CD4-positive, alpha-beta T cell (primary cell): ENCODE measurements at regions not wholly inside any gene's neighbourhood (a gene's known extent, or its start where the extent isn't known, plus 50 kb on each side); places are given as distances from the start of the nearest gene placed in this dataset.

Experiments
- ATAC-seq: fragments of 200-7000 bp; cut with Tn5 transposase; one replicate; pipeline ENCODE4 v1.10.0; 2022; ENCODE audit warnings: mild to moderate bottlenecking; ENCODE audit not compliant: poor library complexity
- CTCF ChIA-PET: fragments of 350-600 bp; sonication (Branson Sonifier 250); formaldehyde crosslinking; loops from one replicate; lab custom pipeline; 2021; ENCODE audit warnings: antibody characterized with exemption, inconsistent platforms; lab: Charles Lee
- POLR2A ChIA-PET: fragments of 350-600 bp; sonication (Branson Sonifier 250); formaldehyde crosslinking; loops from one replicate; lab custom pipeline; 2021; ENCODE audit warnings: antibody characterized with exemption, inconsistent platforms; lab: Charles Lee
- DNase-seq, 14 experiments: peaks; one replicate each; pipeline ENCODE4 v3.0.0-alpha.2; 2013 to 2020; ENCODE audit warnings: mixed read lengths in 2 of 14
- H3K27ac ChIP-seq, 2 donors: one replicate each; pipeline versions ENCODE4 v1.5.1 to v1.7.0; 2013; ENCODE audit warnings: low read length in 2 of 2, low read depth in 1 of 2, mild to moderate bottlenecking in 1 of 2
- H3K27me3 ChIP-seq, 2 experiments: 1 replicate in 1 of 2; 2 replicates in 1 of 2; pipeline versions ENCODE4 v1.6.1 to v1.7.0; 2013; ENCODE audit warnings: low read length in 2 of 2, control low read depth in 1 of 2, mild to moderate bottlenecking in 1 of 2, moderate library complexity in 1 of 2; ENCODE audit not compliant: insufficient read depth in 2 of 2, control insufficient read depth in 1 of 2
- H3K36me3 ChIP-seq: one replicate; pipeline ENCODE4 v1.6.1; 2013; ENCODE audit warnings: low read length, control low read depth; ENCODE audit not compliant: insufficient read depth
- H3K4me1 ChIP-seq: one replicate; pipeline ENCODE4 v1.6.1; 2013; ENCODE audit warnings: low read length, control low read depth; ENCODE audit not compliant: insufficient read depth
- H3K4me3 ChIP-seq: one replicate; pipeline ENCODE4 v1.5.1; 2013; ENCODE audit warnings: mild to moderate bottlenecking, low read length, moderate library complexity
- H3K9me3 ChIP-seq, 2 experiments: 1 replicate in 1 of 2; 2 replicates in 1 of 2; pipeline versions ENCODE4 v1.6.1 to v1.7.0; 2013; ENCODE audit warnings: low read length in 2 of 2, mild to moderate bottlenecking in 2 of 2, control low read depth in 1 of 2, moderate library complexity in 1 of 2; ENCODE audit not compliant: control insufficient read depth in 1 of 2, insufficient read depth in 1 of 2
- H3K27ac Mint-ChIP-seq: one replicate; pipeline ENCODE4 v1.8.0; 2020; ENCODE audit warnings: mixed read lengths
- H3K27me3 Mint-ChIP-seq: one replicate; pipeline ENCODE4 v1.8.0; 2021; ENCODE audit warnings: mixed read lengths
- H3K36me3 Mint-ChIP-seq: one replicate; pipeline ENCODE4 v1.8.0; 2021; ENCODE audit warnings: low read depth, mixed read lengths
- H3K4me1 Mint-ChIP-seq: one replicate; pipeline ENCODE4 v1.8.0; 2021; ENCODE audit warnings: low read depth, mixed read lengths
- H3K4me3 Mint-ChIP-seq: one replicate; pipeline ENCODE4 v1.8.0; 2020; ENCODE audit warnings: mild to moderate bottlenecking, mixed read lengths
- H3K9me3 Mint-ChIP-seq: one replicate; pipeline ENCODE4 v1.8.0; 2020; ENCODE audit warnings: mixed read lengths
- CTCF ChIP-seq: fragments of 200-600 bp; IDR thresholded peaks from one replicate; pipeline ENCODE4 v1.8.0; 2022; ENCODE audit warnings: antibody characterized with exemption, mild to moderate bottlenecking
- intact Hi-C, 2 experiments: fragments of 100-400 bp; cut with DNase I in 1 of 2; cut with micrococcal nuclease in 1 of 2; formaldehyde crosslinking; loops; one replicate each; pipeline versions ENCODE4 v1.15.1 to v1.9.0; 2023 to 2025; cut with DNase I, micrococcal nuclease

GRCh38 chr9:18154661-18155060 is 319.3 kb upstream of the ADAMTSL1 start:
- ChIA-PET CTCF (no interaction called here), POLR2A (no interaction called here)
- no peak for TF ChIP-seq CTCF
- Mint-ChIP-seq H3K9me3 (no peaks in the 10 kb centered on the region), H3K4me1 (no peaks in the 10 kb centered on the region), H3K36me3 (no peaks in the 10 kb centered on the region), H3K27ac (no peak overlapping the region), H3K4me3 (no peak overlapping the region), H3K27me3 (no peaks in the 10 kb centered on the region)
- ATAC-seq: no peak
- intact Hi-C loops: no loop called here
- no peak overlapping the region for H3K27ac ChIP-seq
- DNase-seq: no peak
- no peaks in the 10 kb centered on the region for H3K36me3 ChIP-seq
- H3K27me3 ChIP-seq: no peaks in the 10 kb centered on the region
- H3K4me1 ChIP-seq: no peaks in the 10 kb centered on the region
- no peaks in the 10 kb centered on the region for H3K9me3 ChIP-seq
- no peak overlapping the region for H3K4me3 ChIP-seq

DNA sequence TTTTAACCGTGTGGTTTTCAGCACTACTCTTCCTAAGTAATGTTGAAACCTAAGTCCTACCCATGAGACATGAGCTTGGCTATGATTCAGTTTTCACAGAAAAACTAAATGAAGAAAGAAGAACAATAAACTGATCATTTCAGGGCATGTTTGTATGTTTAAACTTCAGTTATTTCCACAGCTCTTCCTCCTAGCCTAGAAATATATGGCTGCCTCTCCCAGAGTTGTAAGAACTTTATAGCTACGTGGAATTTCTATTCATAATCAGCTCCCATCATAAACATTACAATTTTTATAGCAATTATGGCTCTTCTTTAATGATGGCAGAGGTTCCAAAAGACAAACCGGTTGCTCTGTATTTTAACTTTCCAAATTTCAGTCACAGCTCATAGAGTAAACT is 314.7 kb upstream of the ADAMTSL1 start:
- intact Hi-C loops: no loop called here
- Mint-ChIP-seq H3K4me3 (no peak overlapping the region), H3K27ac (no peak overlapping the region), H3K4me1 (no peaks in the 10 kb centered on the region), H3K27me3 (peaks cover 3% of the 10 kb centered on the region), H3K36me3 (no peaks in the 10 kb centered on the region), H3K9me3 (no peaks in the 10 kb centered on the region)
- ChIA-PET CTCF (no interaction called here), POLR2A (no interaction called here)
- no peak for ATAC-seq
- TF ChIP-seq CTCF: no peak
- Histone ChIP-seq H3K4me3 (no peak overlapping the region), H3K27ac (no peak overlapping the region), H3K4me1 (no peaks in the 10 kb centered on the region), H3K9me3 (no peaks in the 10 kb centered on the region), H3K36me3 (no peaks in the 10 kb centered on the region), H3K27me3 (no peaks in the 10 kb centered on the region)
- no peak for DNase-seq

GRCh38 chr9:18163146-18163545 is 310.8 kb upstream of the ADAMTSL1 start:
- H3K4me3 ChIP-seq: no peak overlapping the region
- intact Hi-C loops: no loop called here
- H3K9me3 ChIP-seq: no peaks in the 10 kb centered on the region
- no peak for ATAC-seq
- H3K27me3 ChIP-seq: no peaks in the 10 kb centered on the region
- ChIA-PET CTCF (no interaction called here), POLR2A (no interaction called here)
- no peak overlapping the region for H3K27ac ChIP-seq
- Mint-ChIP-seq H3K27me3 (peaks cover 3% of the 10 kb centered on the region), H3K36me3 (no peaks in the 10 kb centered on the region), H3K9me3 (peaks cover 2% of the 10 kb centered on the region), H3K4me3 (no peak overlapping the region), H3K4me1 (no peaks in the 10 kb centered on the region), H3K27ac (no peak overlapping the region)
- no peaks in the 10 kb centered on the region for H3K36me3 ChIP-seq
- DNase-seq: no peak
- H3K4me1 ChIP-seq: no peaks in the 10 kb centered on the region
- no peak for TF ChIP-seq CTCF
